GM21717 (cell line): ENCODE measurements at regions not wholly inside any gene's neighbourhood (a gene's known extent, or its start where the extent isn't known, plus 50 kb on each side); places are given as distances from the start of the nearest gene placed in this dataset.
"Not testable (repeated sequence)": the region's sequence is repeated elsewhere in the genome, so short reads cannot be mapped to it uniquely, and the experiment has no call there.

Experiments
- ATAC-seq: cut with Tn5 transposase; IDR thresholded peaks from one replicate; pipeline ENCODE4 v1.9.1; 2021; ENCODE audit warnings: mild to moderate bottlenecking, moderate library complexity; ENCODE audit not compliant: unreplicated experiment

DNA sequence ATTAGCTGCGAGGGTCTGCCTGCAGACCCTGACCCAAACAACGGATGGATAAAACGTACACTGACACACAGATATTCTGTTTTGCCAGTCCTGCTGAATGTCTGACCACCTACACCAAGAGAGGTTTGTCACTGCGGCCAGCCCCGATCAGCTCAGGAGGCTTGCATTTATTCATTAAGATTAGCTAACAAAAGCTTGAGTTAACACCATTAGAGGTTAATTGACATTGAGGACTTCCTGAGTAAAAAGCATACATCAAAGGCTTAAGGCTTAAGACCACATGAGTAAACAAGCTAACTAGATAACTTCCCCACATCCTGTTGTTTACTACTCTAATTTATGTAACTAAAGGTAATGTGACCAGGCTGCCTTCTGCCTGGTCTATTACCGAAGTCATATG is 198.1 kb upstream of the TRPC7 start:
- no peak for ATAC-seq

DNA sequence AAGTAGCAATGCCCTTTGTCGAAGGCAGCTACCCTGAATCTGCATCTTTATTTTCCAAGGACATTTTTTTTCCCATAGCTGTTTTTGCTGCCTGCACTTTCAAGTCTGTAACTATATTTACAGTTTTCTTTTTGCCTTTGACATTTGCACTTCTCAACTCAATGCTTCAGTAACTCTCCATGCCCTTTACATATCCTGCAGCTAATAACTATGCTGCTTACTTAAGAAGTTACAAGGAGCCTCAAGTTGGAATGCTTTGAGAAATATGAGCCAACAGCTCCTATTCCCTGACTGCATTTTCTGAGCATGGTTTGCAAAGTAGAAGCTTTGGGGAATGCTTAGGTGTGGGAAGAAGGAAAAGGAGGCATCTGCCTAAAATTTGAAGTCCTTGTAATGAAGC is 194.8 kb upstream of the TRPC7 start:
- ATAC-seq = no peak

DNA sequence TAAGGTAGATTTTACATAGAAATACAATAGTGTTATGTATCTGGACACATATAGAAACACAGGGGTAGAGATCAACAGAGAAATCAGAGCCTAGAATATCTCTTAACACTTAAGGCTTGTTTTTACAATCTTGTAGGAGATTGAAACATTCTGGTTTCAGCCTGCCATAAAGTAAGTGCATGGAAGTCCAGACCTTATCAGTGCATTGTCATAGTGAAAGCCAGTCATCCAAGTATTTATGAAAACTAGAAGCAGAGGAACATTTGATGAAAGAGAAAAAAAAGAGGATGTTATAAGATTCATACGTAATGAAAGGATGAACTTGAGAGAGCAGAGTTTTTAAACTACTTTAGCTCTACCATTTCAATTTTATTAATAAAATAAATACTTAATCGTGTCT is 194.3 kb upstream of the TRPC7 start:
- ATAC-seq = no peak

DNA sequence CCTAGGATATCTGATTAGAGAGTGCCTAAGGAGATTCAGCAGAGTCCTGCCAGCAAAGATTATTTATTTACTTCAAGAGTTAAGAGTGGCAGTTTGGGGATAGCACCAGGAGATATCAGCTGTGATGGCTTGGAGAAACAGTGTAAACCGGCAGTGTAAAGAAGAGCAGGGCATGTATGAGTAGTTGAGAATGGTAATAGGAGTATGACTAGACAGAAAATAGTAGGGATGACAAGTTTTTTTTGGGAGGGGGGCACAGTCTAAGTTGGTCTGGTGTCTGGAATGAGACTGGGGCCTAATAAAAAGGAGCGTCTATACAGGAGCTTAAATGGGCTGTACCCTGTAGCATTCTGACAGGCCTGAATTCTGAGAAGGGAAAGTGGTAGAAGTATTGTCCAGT is 181.8 kb upstream of the TRPC7 start:
- not testable (repeated sequence) for ATAC-seq

GRCh38 chr5:136546441-136546840 is 181.1 kb upstream of the TRPC7 start:
- ATAC-seq = not testable (repeated sequence)

DNA sequence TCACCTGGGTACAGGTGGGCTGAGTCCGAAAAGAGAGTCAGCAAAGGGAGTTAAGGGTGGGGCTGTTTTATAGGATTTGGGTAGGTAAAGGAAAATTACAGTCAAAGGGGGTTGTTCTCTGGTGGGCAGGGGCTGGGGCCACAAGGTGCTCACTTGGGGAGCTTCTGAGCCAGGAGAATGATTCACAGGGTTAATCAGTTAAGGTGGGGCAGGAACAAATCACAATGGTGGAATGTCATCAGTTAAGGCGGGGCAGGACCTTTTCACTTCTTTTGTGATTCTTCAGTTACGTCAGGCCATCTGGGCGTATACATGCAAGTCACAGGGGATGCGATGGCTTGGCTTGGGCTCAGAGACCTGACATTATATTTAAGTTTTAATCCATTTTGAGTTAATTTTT is 179.7 kb upstream of the TRPC7 start:
- not testable (repeated sequence) for ATAC-seq

GRCh38 chr5:136538534-136538933 is 173.2 kb upstream of the TRPC7 start:
- ATAC-seq = no peak

GRCh38 chr5:136529081-136529480 is 163.7 kb upstream of the TRPC7 start:
- ATAC-seq = no peak

DNA sequence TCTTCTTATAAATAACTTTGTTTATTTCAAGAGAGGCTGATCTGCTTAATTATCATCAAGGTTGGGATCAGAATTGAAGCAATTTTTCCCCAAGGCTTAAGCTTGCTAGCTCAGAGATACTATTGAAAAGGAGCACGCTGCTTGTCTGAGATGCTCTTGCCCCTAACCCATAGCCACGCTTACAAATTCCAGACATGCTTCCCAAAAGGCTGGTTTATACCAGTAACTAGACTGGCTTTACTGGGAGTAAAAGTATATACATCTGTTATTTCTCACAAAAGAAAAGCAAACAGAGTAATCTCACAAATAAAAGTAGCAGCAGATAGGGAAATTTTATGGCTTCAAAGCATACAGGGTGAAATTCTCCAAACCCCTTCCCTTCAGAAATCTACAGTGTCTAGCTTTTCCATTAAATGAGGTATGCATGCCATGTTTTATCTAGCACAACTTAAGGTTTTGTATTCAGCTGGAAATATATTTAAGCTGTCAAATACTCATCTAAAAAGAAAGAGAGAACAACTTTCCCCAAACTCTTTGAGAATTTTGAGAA is 163.2 kb upstream of the TRPC7 start:
- ATAC-seq = no peak

DNA sequence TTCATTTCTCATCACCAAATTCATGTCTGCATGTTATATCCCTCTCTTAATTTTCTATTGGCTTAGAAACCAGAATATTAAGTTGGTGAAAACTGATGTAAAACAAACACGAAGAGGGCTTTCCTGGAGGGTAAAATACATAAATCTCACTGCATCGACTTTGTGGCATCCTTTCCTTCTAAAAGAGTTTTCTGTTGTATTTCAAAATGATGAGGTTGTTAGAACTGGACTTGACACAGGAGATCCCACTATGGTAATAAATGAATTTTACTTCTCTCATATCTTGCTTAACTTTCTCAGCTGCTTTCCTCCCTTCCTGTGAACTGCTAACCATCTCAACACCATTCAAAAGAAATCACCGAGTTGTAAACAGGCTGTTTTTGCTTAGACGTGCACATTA is 162.0 kb upstream of the TRPC7 start:
- no peak for ATAC-seq

- ATAC-seq = no peak
These were observed 161.4 kb upstream of the TRPC7 start for GRCh38 chr5:136526791-136527190.

- ATAC-seq = no peak
These were observed 160.7 kb upstream of the TRPC7 start for GRCh38 chr5:136526021-136526420.

- no peak for ATAC-seq
These were observed 160.3 kb upstream of the TRPC7 start for GRCh38 chr5:136525597-136525996.

DNA sequence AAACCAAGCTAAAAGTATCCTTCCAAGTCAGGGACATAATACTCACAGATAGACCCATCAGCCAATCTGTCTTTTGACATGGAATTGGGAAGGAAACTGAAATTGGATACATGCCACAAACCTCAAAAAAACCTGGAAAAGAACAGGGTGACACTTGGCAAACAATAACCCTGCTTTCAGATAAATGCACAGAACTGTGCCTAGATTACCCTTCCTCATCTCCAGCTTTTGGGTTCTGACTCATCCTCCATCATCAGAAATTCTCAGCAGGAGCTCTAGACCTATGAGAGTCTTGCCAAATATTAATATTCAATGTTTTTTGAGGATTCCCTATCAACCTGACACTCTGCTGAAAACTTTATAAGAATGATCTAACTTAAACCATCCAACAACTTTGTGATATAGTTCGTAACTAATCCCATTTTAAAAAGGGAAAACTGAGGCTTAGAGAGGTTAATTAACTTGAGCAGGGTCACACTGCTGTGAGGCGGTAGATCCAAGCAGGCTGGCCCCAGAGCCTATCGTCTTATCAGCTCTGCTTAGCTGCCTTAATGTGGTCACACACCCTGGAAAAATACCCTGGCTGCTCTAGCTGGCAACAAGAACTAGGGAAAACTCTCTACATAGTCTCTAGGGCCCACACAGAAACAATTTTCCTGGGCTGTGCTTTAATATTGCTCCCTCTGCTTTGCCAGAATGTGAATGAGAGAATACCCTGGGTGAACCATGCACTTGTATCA is 157.0 kb upstream of the TRPC7 start:
- no peak for ATAC-seq

- ATAC-seq = no peak
These were observed 156.4 kb upstream of the TRPC7 start for GRCh38 chr5:136521696-136522095.

DNA sequence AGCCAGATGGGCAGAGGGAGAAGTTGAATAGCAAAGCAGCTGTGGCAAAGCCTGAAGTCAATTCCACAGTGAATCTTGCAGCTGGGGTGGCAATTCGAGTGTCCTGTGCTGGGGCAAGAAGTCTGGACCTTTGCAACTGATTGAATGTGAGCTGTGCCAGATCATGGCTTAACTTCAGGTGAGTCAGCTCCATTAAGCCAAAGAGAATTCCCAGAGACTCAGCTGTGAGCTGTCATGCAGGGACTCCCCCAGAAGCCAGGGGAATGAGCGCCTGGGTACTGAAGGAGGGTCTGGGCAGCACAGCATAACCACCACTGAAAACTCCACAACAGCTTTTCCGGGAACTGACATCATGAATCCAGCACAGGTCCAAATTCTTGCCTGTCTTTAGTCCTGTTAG is 153.5 kb upstream of the TRPC7 start:
- ATAC-seq = no peak

DNA sequence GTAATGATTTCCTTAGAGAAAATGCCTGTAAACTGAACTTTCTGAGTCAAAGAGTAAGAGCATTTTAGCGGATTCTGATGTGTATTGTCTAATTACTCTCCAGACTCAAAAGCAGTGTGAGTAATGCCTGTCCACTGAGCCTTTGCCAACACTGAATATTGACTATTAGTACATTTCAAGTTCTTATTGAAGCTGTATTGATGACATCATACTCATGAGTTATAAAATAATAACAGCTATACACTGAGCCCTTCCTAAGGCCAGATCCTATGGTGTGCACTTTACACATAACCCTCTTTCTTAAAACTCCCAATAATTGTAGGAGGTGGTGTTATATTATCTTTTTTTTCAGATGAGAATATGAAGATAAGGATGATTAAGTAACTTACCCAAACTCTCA is 152.8 kb upstream of the TRPC7 start:
- no peak for ATAC-seq

DNA sequence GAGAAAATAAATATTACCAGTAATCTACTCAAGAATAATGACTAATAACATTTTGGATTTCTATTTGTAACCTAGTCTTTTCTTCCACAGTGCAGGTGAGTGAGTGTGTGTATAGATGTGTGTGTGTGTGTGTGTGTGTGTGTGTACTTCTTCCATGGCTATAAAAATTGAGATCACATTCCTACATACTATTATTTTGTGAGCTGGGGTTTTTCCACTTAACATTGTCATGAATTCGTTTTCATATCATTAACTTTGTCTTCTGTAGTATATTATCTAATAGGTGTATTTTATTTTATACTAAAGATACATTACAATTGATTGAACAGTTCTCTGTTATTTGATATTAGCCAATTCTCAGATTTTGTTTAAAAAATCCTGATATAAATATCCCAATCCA is 152.4 kb upstream of the TRPC7 start:
- no peak for ATAC-seq

- ATAC-seq = no peak
These were observed 151.3 kb upstream of the TRPC7 start for GRCh38 chr5:136516637-136517036.

GRCh38 chr5:136513430-136513829 is 148.1 kb upstream of the TRPC7 start:
- no peak for ATAC-seq

DNA sequence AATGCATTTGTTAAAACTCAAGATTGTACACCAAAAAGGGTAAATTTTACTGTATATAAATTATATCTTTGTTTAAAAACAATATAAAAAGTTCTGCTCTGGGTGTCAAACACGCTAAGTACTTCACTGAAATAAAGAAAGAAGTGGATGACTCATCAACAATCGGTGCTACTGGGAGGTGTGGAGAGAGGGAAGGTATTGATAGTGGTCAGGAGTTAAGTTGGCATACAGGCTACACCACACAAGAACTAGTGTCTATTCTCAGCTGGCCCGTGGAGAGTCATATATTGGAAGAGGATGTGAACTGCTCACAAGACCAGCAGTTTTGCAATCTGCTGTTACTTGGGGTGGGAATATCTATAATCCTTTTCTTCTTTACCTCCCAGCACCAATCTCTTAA is 145.7 kb upstream of the TRPC7 start:
- ATAC-seq = no peak

DNA sequence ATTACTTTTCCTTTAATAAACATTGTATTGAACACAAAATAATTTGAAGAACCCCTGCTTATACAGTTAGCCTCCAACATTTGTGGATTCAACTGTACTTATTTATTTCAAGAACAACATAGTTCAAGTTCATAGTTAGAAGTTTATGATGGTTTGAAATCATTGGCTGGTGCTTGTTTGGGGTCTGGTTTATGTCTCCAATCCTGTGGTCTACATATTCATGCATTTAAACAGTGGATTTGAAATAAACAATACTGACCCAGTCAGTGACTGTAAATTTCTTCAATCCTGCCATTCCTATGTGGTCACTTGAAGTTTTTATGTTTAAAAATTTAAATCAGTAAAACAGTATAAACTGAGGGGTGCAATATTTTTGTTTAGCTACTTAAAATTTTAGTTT is 145.1 kb upstream of the TRPC7 start:
- ATAC-seq = no peak

DNA sequence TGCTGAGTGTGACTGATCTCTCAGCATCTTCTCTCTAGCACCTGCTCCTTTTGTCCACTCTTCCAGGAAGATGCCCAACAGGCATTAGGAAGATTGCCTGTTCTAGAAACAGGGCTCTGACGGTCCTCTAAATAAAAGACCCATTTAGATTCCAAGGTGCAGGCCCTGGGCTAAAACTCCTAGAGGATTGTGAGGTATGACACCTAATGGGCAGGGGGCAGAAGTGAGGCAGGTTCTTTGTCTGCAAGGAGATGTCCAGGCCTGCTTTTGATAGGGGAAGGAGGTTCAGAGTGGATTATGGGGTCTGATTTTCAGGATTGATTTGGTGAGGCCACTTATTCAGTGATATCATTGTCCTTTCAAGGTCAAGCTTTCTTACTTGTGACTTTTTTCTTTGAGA is 140.8 kb upstream of the TRPC7 start:
- ATAC-seq = no peak
